Neural crest cell (in vitro differentiated cells): ENCODE measurements at regions not wholly inside any gene's neighbourhood (a gene's known extent, or its start where the extent isn't known, plus 50 kb on each side); places are given as distances from the start of the nearest gene placed in this dataset.

Experiments used
- DNase-seq: peaks from one replicate; pipeline ENCODE4 v3.0.0; 2021; ENCODE audit warnings: low read depth, mixed read lengths, low spot score
- H3K27ac Mint-ChIP-seq: one replicate; pipeline ENCODE4 v1.8.0; 2021; ENCODE audit warnings: mild to moderate bottlenecking, mixed read lengths; ENCODE audit not compliant: unreplicated experiment
- H3K27me3 Mint-ChIP-seq: 2 replicates; pipeline ENCODE4 v1.8.0; 2021; ENCODE audit warnings: low read depth, mild to moderate bottlenecking, mixed read lengths
- H3K36me3 Mint-ChIP-seq: 2 replicates; pipeline ENCODE4 v1.8.0; 2021; ENCODE audit warnings: low read depth, mild to moderate bottlenecking, mixed read lengths
- H3K4me1 Mint-ChIP-seq: 2 replicates; pipeline ENCODE4 v1.8.0; 2021; ENCODE audit warnings: mixed read lengths
- H3K4me3 Mint-ChIP-seq: one replicate; pipeline ENCODE4 v1.8.0; 2021; ENCODE audit warnings: mild to moderate bottlenecking, mixed read lengths
- H3K9me3 Mint-ChIP-seq: 2 replicates; pipeline ENCODE4 v1.8.0; 2021; ENCODE audit warnings: mixed read lengths
- TF ChIP-seq, protein P1 (sequence below): fragments of 200-600 bp; sonication (generic); conservative IDR thresholded peaks from 2 replicates; pipeline ENCODE4 v1.5.0; 2021; ENCODE audit warnings: antibody characterized with exemption, mild to moderate bottlenecking

DNA sequence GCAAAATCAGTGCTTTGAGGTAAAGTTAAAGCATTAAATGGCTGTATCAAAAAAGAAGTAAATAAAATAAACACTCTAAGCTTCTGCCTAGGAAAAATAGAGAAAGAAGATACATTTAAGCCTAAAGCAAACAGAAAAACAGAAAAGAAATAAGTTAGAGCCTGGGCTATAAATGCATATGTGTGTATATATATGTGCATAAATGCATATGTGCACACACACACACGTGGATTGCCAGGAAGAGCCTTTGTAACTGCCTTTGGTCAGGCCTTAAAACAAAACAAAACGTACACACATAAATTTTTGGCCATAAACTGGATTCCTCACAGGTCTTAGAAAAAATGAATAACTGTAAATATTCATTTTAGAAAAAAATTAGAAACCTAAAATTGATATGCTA lies 925.8 kb downstream of the MRPL39 start:
- TF ChIP-seq, protein P1, sequence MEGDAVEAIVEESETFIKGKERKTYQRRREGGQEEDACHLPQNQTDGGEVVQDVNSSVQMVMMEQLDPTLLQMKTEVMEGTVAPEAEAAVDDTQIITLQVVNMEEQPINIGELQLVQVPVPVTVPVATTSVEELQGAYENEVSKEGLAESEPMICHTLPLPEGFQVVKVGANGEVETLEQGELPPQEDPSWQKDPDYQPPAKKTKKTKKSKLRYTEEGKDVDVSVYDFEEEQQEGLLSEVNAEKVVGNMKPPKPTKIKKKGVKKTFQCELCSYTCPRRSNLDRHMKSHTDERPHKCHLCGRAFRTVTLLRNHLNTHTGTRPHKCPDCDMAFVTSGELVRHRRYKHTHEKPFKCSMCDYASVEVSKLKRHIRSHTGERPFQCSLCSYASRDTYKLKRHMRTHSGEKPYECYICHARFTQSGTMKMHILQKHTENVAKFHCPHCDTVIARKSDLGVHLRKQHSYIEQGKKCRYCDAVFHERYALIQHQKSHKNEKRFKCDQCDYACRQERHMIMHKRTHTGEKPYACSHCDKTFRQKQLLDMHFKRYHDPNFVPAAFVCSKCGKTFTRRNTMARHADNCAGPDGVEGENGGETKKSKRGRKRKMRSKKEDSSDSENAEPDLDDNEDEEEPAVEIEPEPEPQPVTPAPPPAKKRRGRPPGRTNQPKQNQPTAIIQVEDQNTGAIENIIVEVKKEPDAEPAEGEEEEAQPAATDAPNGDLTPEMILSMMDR, result no peak
- Mint-ChIP-seq H3K9me3 (peaks cover 7% of the 10 kb centered on the region), H3K27ac (no peak overlapping the region), H3K27me3 (no peaks in the 10 kb centered on the region), H3K4me3 (no peak overlapping the region), H3K4me1 (no peaks in the 10 kb centered on the region), H3K36me3 (peaks cover 2% of the 10 kb centered on the region)
- DNase-seq, result no peak

DNA sequence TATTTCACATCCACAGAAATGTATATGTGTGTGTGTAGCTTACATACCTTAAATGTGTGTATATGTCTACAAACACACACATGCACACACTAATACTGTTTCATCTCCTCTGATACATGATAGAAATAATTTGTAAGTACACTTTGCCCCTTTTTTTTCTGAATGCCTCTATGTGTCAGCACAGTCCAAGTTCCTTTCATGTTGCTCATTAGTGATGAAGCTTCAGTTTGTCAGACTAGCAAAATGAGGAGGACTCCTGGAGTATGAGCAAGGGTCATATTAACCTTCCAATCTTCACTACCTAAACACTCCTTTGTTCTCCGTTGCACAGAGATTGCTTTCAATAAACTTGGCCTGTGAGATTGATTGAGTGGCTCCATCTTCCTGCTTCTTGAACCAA lies 935.4 kb downstream of the MRPL39 start:
- Mint-ChIP-seq H3K9me3 (peaks cover 4% of the 10 kb centered on the region), H3K4me1 (no peaks in the 10 kb centered on the region), H3K27ac (no peak overlapping the region), H3K36me3 (no peaks in the 10 kb centered on the region), H3K4me3 (no peak overlapping the region), H3K27me3 (no peaks in the 10 kb centered on the region)
- no peak for DNase-seq
- TF ChIP-seq, protein P1, result no peak

DNA sequence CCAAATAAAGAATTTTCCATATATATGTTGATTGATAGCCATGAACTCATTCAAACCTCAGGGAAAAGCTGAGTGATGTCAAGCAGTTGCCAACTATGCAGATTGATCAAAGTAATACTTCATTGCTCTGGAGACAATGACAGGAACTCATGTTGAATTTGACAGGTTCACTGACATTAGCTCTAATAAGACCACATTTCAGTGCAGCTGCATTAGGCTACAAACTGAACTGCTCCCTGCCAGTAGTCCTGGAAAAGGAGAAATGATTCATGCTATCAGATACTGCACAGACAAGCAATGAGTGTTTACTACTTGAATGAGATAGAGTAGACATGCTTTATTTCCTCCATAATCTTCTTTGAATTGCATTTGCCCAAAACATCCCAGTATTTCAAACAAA lies 948.4 kb downstream of the MRPL39 start:
- Mint-ChIP-seq H3K27me3 (no peaks in the 10 kb centered on the region), H3K9me3 (peaks cover 12% of the 10 kb centered on the region), H3K27ac (no peak overlapping the region), H3K36me3 (no peaks in the 10 kb centered on the region), H3K4me3 (no peak overlapping the region), H3K4me1 (no peaks in the 10 kb centered on the region)
- no peak for DNase-seq
- TF ChIP-seq, protein P1, result no peak

DNA sequence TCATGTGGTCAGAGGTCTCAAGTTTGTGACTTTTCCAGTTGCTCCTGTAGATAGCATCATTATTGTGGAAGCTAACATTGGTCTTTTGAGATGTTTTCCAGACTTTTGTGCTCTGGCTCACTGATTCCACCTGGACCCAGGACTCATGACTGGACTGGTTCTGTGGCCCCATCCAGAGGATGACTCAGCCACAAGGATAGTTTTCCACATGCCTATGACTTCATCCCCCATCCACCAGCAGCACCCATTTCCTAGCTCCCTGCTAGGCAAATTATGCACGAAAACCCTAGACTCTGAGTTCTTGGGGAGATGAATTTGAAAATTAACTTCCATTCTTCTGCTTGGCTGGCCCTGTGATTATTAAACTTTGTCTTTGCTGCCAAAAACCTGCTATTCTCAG lies 949.3 kb downstream of the MRPL39 start:
- TF ChIP-seq, protein P1, result no peak
- Mint-ChIP-seq H3K27me3 (no peaks in the 10 kb centered on the region), H3K27ac (no peak overlapping the region), H3K9me3 (peaks cover 12% of the 10 kb centered on the region), H3K4me3 (no peak overlapping the region), H3K36me3 (no peaks in the 10 kb centered on the region), H3K4me1 (no peaks in the 10 kb centered on the region)
- DNase-seq, result no peak

DNA sequence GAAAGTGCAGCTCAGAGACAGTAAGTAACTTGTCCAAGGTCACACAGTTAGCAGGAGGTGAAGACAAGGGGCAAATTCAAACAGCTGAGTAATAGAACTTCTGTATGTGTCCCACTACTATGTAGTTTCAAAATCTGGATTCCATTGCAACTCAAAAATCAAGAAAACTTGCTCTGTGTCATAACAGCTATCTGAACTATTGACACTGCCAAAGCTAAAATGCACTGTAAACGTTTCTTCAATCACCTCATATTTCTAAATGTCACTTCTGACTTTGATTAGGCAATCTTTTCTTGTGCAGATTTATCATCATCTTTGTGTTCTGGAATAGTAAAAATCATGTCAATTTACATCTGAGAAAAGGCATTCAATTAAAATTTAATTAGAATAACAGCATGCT lies 957.6 kb downstream of the MRPL39 start:
- peaks cover 12% of the 10 kb centered on the region for H3K9me3 Mint-ChIP-seq
- H3K4me3 Mint-ChIP-seq, result no peak overlapping the region

More for the DNA sequence above, 957.6 kb downstream of the MRPL39 start:
- H3K36me3 Mint-ChIP-seq, result no peaks in the 10 kb centered on the region
- H3K4me1 Mint-ChIP-seq, result no peaks in the 10 kb centered on the region
- TF ChIP-seq, protein P1, result no peak
- no peaks in the 10 kb centered on the region for H3K27me3 Mint-ChIP-seq
- DNase-seq, result no peak
- no peak overlapping the region for H3K27ac Mint-ChIP-seq
